H9 (cell line): ENCODE measurements at regions not wholly inside any gene's neighbourhood (a gene's known extent, or its start where the extent isn't known, plus 50 kb on each side); places are given as distances from the start of the nearest gene placed in this dataset.

Source experiments
- DNase-seq: peaks from one replicate; pipeline ENCODE4 v3.0.0-alpha.2; 2017
- H2AFZ ChIP-seq: one replicate; pipeline ENCODE4 v1.6.1; 2013; ENCODE audit warnings: mild to moderate bottlenecking, low read length, control low read depth, moderate library complexity
- H2AK5ac ChIP-seq: 2 replicates; pipeline ENCODE4 v1.6.1; 2013; ENCODE audit warnings: low read length, control low read depth, mixed read lengths; ENCODE audit not compliant: insufficient read length
- H2BK120ac ChIP-seq: one replicate; pipeline ENCODE4 v1.6.1; 2013; ENCODE audit warnings: low read depth, mild to moderate bottlenecking, low read length, control low read depth, inconsistent platforms; ENCODE audit not compliant: poor library complexity, severe bottlenecking
- H2BK12ac ChIP-seq: 2 replicates; pipeline ENCODE4 v1.6.1; 2013; ENCODE audit warnings: low read length, control low read depth, mixed read lengths, low read depth; ENCODE audit not compliant: insufficient read length
- H2BK15ac ChIP-seq: 2 replicates; pipeline ENCODE4 v1.6.1; 2013; ENCODE audit warnings: low read depth, low read length, control low read depth
- H2BK20ac ChIP-seq: one replicate; pipeline ENCODE4 v1.6.1; 2013; ENCODE audit warnings: low read depth, mild to moderate bottlenecking, low read length, control low read depth, inconsistent platforms; ENCODE audit not compliant: poor library complexity, severe bottlenecking
- H2BK5ac ChIP-seq: 2 replicates; pipeline ENCODE4 v1.6.1; 2013; ENCODE audit warnings: low read length, control low read depth, mixed read lengths; ENCODE audit not compliant: insufficient read length
- H3K14ac ChIP-seq: 2 replicates; pipeline ENCODE4 v1.6.1; 2013; ENCODE audit warnings: low read length, control low read depth; ENCODE audit not compliant: insufficient read depth
- H3K18ac ChIP-seq: 2 replicates; pipeline ENCODE4 v1.6.1; 2013; ENCODE audit warnings: low read depth, mild to moderate bottlenecking, mixed read lengths, low read length, control low read depth; ENCODE audit not compliant: insufficient read length
- H3K23ac ChIP-seq: 2 replicates; pipeline ENCODE4 v1.6.1; 2013; ENCODE audit warnings: low read length, control low read depth, mixed read lengths, low read depth; ENCODE audit not compliant: insufficient read length
- H3K23me2 ChIP-seq: 2 replicates; pipeline ENCODE4 v1.6.1; 2013; ENCODE audit warnings: low read depth, mild to moderate bottlenecking, mixed read lengths, low read length, control low read depth; ENCODE audit not compliant: insufficient read length, poor library complexity, severe bottlenecking
- H3K27ac ChIP-seq: 2 replicates; pipeline ENCODE4 v1.5.1; 2013; ENCODE audit warnings: low read length, control low read depth, mixed read lengths, low read depth; ENCODE audit not compliant: insufficient read length
- H3K27me3 ChIP-seq: 2 replicates; pipeline ENCODE4 v1.6.1; 2013; ENCODE audit warnings: low read length, control low read depth, inconsistent platforms; ENCODE audit not compliant: insufficient read depth
- H3K4ac ChIP-seq: 2 replicates; pipeline ENCODE4 v1.6.1; 2013; ENCODE audit warnings: low read depth, mild to moderate bottlenecking, control low read depth, inconsistent platforms, low read length, moderate library complexity
- H3K4me1 ChIP-seq: 2 replicates; pipeline ENCODE4 v1.6.1; 2013; ENCODE audit warnings: low read length, control low read depth, inconsistent platforms; ENCODE audit not compliant: insufficient read depth
- H3K4me2 ChIP-seq: 2 replicates; pipeline ENCODE4 v1.6.1; 2013; ENCODE audit warnings: low read length, control low read depth, mixed read lengths; ENCODE audit not compliant: insufficient read length, insufficient read depth
- H3K56ac ChIP-seq: 2 replicates; pipeline ENCODE4 v1.6.1; 2013; ENCODE audit warnings: low read depth, mild to moderate bottlenecking, mixed read lengths, low read length, control low read depth; ENCODE audit not compliant: insufficient read length
- H3K79me1 ChIP-seq: 2 replicates; pipeline ENCODE4 v1.6.1; 2013; ENCODE audit warnings: low read depth, mild to moderate bottlenecking, moderate library complexity, low read length, control low read depth, inconsistent platforms; ENCODE audit not compliant: insufficient read depth, poor library complexity, severe bottlenecking
- H3K79me2 ChIP-seq: 2 replicates; pipeline ENCODE4 v1.6.1; 2013; ENCODE audit warnings: low read length, control low read depth, inconsistent platforms; ENCODE audit not compliant: insufficient read depth
- H3K9ac ChIP-seq: 2 replicates; pipeline ENCODE4 v1.6.1; 2013; ENCODE audit warnings: low read length, control low read depth, mixed read lengths; ENCODE audit not compliant: insufficient read length; ENCODE audit errors: extremely low read depth
- H3K9me3 ChIP-seq: one replicate; pipeline ENCODE4 v1.6.1; 2013; ENCODE audit warnings: low read depth, low read length, inconsistent platforms; ENCODE audit not compliant: control insufficient read depth
- H3T11ph ChIP-seq: one replicate; pipeline ENCODE4 v1.6.1; 2013; ENCODE audit warnings: mild to moderate bottlenecking, low read length, control low read depth, inconsistent platforms
- H4K20me1 ChIP-seq: one replicate; pipeline ENCODE4 v1.6.1; 2013; ENCODE audit not compliant: control insufficient read depth, insufficient read length, insufficient read depth
- H4K5ac ChIP-seq: 2 replicates; pipeline ENCODE4 v1.6.1; 2013; ENCODE audit warnings: low read depth, mild to moderate bottlenecking, mixed read lengths, low read length, control low read depth; ENCODE audit not compliant: insufficient read length
- H4K8ac ChIP-seq: replicated peaks from 2 replicates; pipeline ENCODE4 v1.6.1; 2013; ENCODE audit warnings: low read length, control low read depth, mixed read lengths, low read depth; ENCODE audit not compliant: insufficient read length
- H4K91ac ChIP-seq: 2 replicates; pipeline ENCODE4 v1.6.1; 2013; ENCODE audit warnings: low read depth, mild to moderate bottlenecking, moderate library complexity, mixed read lengths, low read length, control low read depth; ENCODE audit not compliant: insufficient read length
- H3K27ac Mint-ChIP-seq, 3 experiments: 2 replicates in 2 of 3; 3 replicates in 1 of 3; pipeline ENCODE4 v1.8.0; 2020 to 2021; ENCODE audit warnings: mixed read lengths in 3 of 3, mild to moderate bottlenecking in 1 of 3, moderate library complexity in 1 of 3
- H3K27me3 Mint-ChIP-seq: 2 replicates; pipeline ENCODE4 v1.8.0; 2021; ENCODE audit warnings: low read depth, mild to moderate bottlenecking, moderate library complexity, mixed read lengths
- H3K36me3 Mint-ChIP-seq, 3 experiments: 2 replicates in 2 of 3; 3 replicates in 1 of 3; pipeline ENCODE4 v1.8.0; 2020 to 2021; ENCODE audit warnings: low read depth in 3 of 3, mixed read lengths in 3 of 3; ENCODE audit not compliant: insufficient read depth in 1 of 3
- H3K4me1 Mint-ChIP-seq, 2 experiments: 2 replicates each; pipeline ENCODE4 v1.8.0; 2020; ENCODE audit warnings: mixed read lengths in 2 of 2
- H3K4me3 Mint-ChIP-seq, 2 experiments: 2 replicates in 1 of 2; 3 replicates in 1 of 2; pipeline ENCODE4 v1.8.0; 2020 to 2021; ENCODE audit warnings: mild to moderate bottlenecking in 2 of 2, mixed read lengths in 2 of 2, moderate library complexity in 1 of 2
- H3K9me3 Mint-ChIP-seq, 2 experiments: 2 replicates in 1 of 2; 3 replicates in 1 of 2; pipeline ENCODE4 v1.8.0; 2020; ENCODE audit warnings: mild to moderate bottlenecking in 2 of 2, mixed read lengths in 2 of 2, moderate library complexity in 1 of 2
- WGBS: extraction: QIAGEN DNeasy Blood & Tissue Kit; methylation state at CpG from one replicate; pipeline ENCODE4 v1.1.7; 2013; ENCODE audit warnings: missing lambda C conversion rate, low lambda C conversion rate, mixed read lengths; ENCODE audit not compliant: insufficient read length; ENCODE audit errors: extremely low coverage; 5-methylcytosine and 5-hydroxymethylcytosine counted together
- TF ChIP-seq, protein P1 (sequence below): fragments of 200-600 bp; sonication (generic); conservative IDR thresholded peaks from 3 replicates; pipeline ENCODE4 v1.8.0; 2021; ENCODE audit warnings: antibody characterized with exemption, mild to moderate bottlenecking

DNA sequence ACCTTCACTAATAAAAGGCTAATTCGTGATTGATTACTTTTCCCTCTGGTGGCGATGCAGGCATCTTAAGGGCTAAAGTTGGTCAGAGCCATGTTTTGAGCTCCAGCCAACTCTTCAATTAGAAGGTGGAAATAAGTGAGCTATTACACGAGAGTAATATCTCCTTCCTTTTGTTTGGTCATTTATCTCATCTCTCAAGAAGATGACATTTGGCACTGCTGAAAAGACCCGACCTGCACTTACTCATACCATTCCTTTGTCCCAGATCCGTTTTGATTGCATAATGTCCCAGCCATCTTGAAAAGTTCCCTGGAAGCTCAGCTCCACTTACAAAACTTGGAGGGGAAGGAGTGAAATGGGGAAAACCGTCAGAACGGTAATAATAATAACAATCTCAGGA, 316.2 kb downstream of the VRK1 start:
- Histone ChIP-seq H3K9ac (no peak overlapping the region), H3K4me1 (no peaks in the 10 kb centered on the region), H2BK15ac (no peak overlapping the region), H3K9me3 (no peaks in the 10 kb centered on the region), H2BK5ac (no peak overlapping the region), H3T11ph (no peak overlapping the region), H3K23ac (no peak overlapping the region), H3K27me3 (no peaks in the 10 kb centered on the region), H2BK120ac (no peak overlapping the region), H3K27ac (no peak overlapping the region), H2AFZ (no peak overlapping the region), H3K18ac (no peak overlapping the region), H3K56ac (no peak overlapping the region), H3K23me2 (no peaks in the 10 kb centered on the region), H4K91ac (no peak overlapping the region), H2AK5ac (no peak overlapping the region), H3K4me2 (no peak overlapping the region), H3K79me1 (no peaks in the 10 kb centered on the region), H3K4ac (no peak overlapping the region), H4K5ac (no peak overlapping the region), H3K79me2 (no peaks in the 10 kb centered on the region), H2BK20ac (no peak overlapping the region), H4K8ac (no peak overlapping the region), H3K14ac (no peak overlapping the region), H2BK12ac (no peak overlapping the region), H4K20me1 (no peaks in the 10 kb centered on the region)
- Mint-ChIP-seq H3K27ac (no peak overlapping the region), H3K27me3 (no peaks in the 10 kb centered on the region; the same call in 1 of the 2 replicates), H3K36me3 (no peaks in the 10 kb centered on the region), H3K9me3 (no peaks in the 10 kb centered on the region; a peak in 1 of 5 replicates), H3K4me3 (no peak overlapping the region), H3K4me1 (no peaks in the 10 kb centered on the region)
- TF ChIP-seq, protein P1, sequence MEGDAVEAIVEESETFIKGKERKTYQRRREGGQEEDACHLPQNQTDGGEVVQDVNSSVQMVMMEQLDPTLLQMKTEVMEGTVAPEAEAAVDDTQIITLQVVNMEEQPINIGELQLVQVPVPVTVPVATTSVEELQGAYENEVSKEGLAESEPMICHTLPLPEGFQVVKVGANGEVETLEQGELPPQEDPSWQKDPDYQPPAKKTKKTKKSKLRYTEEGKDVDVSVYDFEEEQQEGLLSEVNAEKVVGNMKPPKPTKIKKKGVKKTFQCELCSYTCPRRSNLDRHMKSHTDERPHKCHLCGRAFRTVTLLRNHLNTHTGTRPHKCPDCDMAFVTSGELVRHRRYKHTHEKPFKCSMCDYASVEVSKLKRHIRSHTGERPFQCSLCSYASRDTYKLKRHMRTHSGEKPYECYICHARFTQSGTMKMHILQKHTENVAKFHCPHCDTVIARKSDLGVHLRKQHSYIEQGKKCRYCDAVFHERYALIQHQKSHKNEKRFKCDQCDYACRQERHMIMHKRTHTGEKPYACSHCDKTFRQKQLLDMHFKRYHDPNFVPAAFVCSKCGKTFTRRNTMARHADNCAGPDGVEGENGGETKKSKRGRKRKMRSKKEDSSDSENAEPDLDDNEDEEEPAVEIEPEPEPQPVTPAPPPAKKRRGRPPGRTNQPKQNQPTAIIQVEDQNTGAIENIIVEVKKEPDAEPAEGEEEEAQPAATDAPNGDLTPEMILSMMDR: no peak
- DNase-seq: no peak
- WGBS: no CpG with 5 or more reads among the region's 7 CpGs
